NCI-H460 (cell line): ENCODE measurements at regions not wholly inside any gene's neighbourhood (a gene's known extent, or its start where the extent isn't known, plus 50 kb on each side); places are given as distances from the start of the nearest gene placed in this dataset.

Experiments used
- DNase-seq: peaks from one replicate; pipeline ENCODE4 v3.0.0-alpha.2; 2016; ENCODE audit warnings: low read depth; ENCODE audit errors: extremely low read depth

DNA sequence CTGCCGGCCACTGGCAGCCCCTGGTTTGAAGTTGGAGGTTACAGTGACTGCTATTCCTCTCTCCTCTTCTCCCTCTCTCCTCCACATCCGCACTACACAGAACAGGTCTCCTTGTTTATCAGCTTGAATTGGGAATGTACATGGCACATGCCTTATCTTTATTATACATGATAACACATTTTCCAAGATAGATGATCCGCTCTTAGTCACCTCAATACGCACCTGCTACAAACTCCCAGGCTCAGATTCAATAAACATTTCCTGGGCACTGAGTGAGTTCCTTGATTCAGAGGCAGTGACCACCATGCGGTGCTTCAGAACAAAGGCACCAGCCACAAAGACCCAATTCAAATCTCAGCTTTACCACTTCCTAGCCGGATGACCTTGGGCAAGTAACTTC is 227.7 kb downstream of the TSHZ3 start:
- DNase-seq = no peak

GRCh38 chr19:31120952-31121351 is 228.3 kb downstream of the TSHZ3 start:
- DNase-seq = no peak

DNA sequence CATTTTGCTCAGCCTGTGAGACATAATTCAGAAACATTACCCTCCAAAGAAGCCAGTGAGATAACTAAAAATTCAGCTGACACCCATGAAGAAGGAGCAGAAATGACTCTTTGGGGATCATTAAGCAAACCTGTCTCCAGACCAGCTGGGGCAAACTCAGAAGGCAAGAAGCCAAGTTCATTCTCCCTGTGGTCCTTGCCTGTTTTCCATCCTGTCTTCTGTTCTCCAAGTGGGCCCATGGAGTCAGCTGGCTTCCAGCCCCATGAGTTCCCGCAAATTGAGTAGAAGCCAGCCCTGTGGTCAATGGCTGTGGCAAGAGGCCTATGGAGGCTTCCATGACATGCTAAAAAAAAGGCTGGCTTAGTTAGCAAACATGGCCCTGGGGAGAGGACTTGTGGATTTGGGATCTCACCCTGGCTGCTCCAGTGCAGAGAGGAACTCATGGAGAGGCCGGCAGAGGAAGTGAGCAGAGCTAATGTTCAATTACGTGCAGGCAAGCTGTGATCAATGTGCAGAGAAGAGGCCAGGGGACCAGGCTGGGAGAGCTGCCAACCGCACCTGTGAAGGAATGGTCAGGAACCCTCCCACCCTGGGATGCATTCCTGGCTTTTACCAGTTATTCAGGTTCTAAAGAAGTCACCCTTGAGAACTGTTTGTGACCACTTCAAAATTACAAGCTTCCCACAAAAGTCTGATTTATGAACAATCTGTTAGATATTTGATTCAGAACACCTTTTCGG is 229.1 kb downstream of the TSHZ3 start:
- DNase-seq = no peak

DNA sequence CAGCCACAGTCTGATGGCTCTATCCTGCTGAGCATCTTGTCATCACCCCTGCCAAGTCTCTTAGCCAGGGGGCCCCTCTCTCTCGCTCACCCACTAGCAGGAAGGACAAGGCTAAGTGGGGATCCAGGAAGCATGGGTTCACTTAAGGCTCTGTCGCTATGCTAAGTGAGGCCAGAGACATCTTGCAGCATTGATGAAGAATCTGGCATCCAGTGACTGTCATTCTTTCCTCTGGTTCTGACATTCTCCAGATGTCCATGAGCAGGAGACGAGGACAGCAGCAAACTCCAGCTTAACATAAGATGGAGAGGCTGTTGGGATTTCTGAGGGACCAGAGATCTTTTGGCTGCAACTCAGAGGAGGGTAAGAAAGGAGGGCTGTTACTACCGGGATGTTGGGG is 230.2 kb downstream of the TSHZ3 start:
- DNase-seq = no peak

DNA sequence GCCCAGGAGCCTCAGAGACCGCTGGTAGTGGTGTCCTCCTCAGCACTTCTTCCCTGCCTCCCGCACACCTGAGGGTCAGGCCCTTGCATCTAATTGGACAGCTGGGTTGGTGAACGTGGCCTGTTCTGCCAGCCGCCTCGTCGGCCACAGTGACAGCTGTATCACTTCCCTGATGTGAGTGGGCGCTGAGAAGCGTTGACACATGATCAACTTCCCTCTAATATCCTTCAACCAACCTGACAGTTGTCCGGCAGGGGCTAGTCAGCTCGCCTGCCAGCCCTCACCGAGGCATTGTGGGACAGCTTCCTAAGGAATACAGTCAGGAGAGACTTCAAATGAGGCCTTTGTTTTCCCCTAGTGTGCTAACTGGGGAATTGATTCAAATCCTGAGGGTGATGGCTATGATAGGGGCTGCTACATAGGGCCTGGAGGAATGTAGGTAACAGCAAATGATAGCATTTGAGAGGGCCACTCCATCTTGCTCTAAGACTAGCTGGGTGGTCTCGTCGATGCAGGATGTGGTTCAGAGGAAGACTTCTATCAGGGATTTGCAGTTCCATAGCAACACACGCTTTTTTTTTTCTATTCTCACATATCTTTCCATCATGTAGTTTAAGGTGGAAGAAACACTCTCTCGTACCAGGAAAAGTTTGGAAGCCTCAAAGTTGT is 230.8 kb downstream of the TSHZ3 start:
- no peak for DNase-seq

DNA sequence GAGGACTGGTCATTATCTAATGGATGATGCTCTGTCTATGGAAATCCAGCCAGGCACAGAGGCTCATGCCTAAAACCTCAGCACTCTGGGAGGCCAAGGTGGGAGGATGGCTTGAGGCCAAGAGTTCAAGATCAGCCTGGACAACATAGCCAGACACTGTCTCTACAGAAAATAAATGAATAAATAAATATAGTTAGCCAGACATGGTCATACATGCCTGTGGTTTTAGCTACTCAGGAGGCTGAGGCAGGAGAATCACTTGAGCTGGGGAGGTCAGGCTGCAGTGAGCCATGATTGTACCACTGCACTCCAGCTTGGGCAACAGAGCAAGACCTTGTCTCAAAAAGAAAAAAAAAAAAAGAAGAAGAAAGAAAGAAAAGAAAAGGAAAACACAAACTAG is 234.7 kb downstream of the TSHZ3 start:
- DNase-seq = no peak

GRCh38 chr19:31113293-31113692 is 235.9 kb downstream of the TSHZ3 start:
- DNase-seq = no peak

GRCh38 chr19:31112158-31112557 is 237.1 kb downstream of the TSHZ3 start:
- DNase-seq = no peak

GRCh38 chr19:31111741-31112140 is 237.5 kb downstream of the TSHZ3 start:
- DNase-seq = no peak

DNA sequence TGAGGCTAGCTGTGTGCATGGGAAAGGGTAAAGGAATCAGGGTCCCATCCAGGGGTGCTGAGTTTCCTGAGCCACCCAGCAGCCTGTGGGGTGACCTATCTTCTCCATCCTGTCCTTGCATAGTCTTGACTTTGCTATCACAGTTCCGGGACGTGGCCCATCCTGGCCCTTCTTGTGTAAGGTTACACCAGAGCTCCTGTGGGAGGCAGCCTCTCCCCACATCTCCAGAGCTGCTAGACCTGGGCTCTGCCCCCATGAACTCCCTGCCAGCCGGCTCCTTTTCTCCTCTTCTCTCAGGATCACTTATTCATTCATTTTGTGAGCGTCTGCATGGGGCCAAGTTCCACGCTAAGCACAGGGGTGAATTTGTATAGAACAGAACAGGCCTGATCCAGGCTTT is 238.9 kb downstream of the TSHZ3 start:
- no peak for DNase-seq

DNA sequence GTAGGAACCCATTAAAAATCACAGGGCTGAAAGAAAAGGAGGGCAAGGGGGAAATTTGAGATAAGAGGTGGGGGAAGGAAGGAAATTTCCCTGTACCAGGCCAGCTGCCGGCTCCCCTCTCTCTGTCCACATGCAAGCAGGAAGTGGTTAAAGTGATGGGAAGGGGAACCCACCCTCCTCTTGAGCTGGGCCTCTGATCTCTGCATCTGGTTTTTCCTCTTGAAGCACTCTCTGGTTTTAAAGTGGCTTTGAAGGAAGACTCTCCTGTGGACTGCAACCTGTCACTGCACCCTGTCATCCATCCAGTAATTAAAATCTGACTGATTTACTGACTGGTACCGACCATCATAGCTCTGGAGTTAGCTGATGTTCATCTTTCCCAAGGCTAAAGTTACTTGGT is 239.6 kb downstream of the TSHZ3 start:
- no peak for DNase-seq

- DNase-seq = no peak
These were observed 242.1 kb downstream of the TSHZ3 start for GRCh38 chr19:31107096-31107495.

GRCh38 chr19:31105761-31106160 is 243.5 kb downstream of the TSHZ3 start:
- DNase-seq = no peak

DNA sequence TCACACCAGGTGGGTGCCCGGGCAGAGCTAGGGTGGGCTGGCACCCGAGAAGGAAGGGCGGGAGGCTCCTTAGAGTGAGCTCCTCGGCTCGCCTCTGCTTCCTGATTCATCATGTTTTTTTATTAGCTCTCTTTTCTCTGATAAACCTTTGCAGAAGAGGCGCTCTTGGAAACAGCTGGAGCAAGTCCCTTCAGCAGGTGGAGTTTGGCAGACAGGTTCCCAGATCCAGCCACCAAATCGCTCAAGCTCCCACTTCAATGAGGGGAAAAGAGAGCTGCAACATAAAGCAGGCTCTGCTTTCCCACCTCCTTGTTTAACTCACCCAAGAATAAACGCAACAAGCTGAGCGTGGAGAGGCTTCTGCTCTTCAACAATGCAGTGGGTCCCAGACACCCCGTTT is 244.8 kb downstream of the TSHZ3 start:
- no peak for DNase-seq

DNA sequence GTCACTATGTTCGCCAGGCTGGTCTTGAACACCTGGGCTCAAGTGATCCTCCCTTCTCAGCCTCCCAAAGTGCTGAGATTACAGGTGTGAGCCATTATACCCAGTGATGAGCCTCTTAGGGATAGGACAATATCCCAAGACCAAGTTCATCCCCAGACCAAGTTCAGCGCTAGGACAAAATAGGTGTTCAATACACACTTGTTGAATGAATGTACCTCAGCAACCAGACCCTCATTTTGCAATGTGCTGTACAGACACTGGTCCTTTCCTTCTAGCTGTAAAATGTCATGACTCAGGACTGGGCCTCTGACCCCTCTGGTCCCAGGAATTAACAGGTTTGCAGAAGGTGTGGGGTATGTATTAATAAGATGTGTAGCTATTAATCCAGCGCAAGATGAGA is 246.0 kb downstream of the TSHZ3 start:
- DNase-seq = no peak

DNA sequence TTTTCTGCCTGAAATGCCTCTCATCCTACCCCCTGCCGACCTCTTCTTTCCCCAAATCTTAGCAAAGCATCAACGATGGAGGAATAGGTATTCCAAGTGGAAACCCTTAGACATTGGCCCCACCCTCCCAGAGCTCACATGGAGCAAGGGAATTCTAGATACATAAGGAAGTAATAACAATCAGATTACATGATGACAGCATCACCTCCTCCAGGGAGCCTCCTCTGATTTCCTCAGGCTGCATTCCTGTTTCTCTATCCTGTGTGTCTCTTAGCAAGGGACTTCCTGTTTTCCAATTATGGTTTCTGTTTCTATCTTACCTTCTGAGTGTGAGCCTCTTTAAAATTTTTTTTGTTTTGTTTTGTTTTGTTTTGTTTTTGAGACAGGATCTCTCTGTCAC is 246.6 kb downstream of the TSHZ3 start:
- no peak for DNase-seq

DNA sequence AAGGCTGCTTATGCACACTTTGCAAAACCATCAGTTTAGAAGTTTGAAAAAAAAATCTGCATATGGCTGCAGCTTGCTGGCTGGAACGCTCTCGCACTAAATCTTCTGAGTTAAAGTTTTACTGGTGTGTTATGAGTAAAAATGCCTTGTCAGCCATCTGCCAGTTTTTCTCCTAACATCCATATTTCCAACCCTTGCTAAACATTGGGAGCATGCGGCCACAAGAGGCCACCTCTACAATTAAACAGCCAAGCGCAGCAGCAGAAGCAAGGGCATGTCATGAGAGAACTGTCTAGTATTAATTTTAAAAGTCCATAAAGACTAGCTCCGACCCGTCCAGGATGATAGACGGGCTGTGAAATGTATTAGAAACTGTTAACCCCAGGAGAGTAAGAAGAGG is 248.3 kb downstream of the TSHZ3 start:
- DNase-seq = no peak

- no peak for DNase-seq
These were observed 249.0 kb downstream of the TSHZ3 start for GRCh38 chr19:31100206-31100590.

- DNase-seq = no peak
These were observed 249.6 kb downstream of the TSHZ3 start for GRCh38 chr19:31099515-31100205.

- DNase-seq = no peak
These were observed 250.4 kb downstream of the TSHZ3 start for GRCh38 chr19:31098836-31099235.

DNA sequence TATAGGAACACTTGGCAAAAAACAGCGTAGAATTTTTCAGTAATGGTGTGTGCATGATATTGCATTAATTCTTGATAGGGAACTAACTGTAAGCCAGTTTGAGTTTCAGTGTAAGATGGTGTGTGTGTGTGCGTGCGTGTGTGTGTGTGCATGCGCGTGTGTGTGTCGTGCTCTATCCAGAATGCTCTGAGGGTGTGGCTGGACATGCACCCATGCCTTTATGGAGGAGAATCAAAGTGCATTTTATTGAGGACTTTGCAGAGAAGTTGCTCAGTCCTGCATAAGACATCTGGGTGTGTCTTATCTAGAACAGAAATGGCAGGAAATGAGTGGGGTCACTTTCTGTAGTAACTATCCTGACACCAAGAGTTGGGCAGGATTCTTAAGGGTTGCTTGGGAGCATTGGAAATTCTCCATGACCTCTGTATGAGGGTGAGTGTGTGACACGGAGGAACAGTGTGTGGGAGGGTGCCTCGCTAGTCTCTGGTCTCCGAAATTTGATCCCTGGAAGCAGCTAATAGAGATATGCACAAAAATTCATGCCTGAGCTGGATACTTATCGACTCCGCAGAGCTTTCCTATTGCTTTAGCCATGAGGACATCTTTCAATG is 252.2 kb downstream of the TSHZ3 start:
- no peak for DNase-seq
